ENCODE measurements at regions not wholly inside any gene's neighbourhood (a gene's known extent, or its start where the extent isn't known, plus 50 kb on each side); places are given as distances from the start of the nearest gene placed in this dataset.

DNA sequence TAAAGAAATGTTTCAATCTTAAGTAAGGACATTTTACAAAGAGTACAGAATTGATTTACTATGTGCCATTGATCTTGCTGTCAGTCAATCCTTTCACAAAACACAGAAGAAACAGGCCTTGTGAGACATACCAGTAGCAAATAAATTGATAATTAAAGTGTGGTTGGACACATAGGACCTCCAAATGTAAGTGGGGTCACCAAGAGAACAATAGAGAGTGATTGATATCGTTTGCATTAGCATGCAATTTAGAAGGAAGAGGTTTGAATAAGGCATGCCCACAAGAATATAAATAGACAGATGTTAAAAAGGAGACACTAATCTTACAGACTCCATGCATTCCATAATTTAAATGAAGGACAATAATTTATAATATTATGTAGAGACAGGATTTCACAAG, 1628.3 kb downstream of the PCDH9 start:
- TF ChIP-seq, protein P1, sequence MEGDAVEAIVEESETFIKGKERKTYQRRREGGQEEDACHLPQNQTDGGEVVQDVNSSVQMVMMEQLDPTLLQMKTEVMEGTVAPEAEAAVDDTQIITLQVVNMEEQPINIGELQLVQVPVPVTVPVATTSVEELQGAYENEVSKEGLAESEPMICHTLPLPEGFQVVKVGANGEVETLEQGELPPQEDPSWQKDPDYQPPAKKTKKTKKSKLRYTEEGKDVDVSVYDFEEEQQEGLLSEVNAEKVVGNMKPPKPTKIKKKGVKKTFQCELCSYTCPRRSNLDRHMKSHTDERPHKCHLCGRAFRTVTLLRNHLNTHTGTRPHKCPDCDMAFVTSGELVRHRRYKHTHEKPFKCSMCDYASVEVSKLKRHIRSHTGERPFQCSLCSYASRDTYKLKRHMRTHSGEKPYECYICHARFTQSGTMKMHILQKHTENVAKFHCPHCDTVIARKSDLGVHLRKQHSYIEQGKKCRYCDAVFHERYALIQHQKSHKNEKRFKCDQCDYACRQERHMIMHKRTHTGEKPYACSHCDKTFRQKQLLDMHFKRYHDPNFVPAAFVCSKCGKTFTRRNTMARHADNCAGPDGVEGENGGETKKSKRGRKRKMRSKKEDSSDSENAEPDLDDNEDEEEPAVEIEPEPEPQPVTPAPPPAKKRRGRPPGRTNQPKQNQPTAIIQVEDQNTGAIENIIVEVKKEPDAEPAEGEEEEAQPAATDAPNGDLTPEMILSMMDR (conservative IDR thresholded peaks at IDR 0.05; ENCODE audit: low read depth, low read length), result no peak
- DNase-seq (ENCODE audit: low read depth), result no peak

DNA sequence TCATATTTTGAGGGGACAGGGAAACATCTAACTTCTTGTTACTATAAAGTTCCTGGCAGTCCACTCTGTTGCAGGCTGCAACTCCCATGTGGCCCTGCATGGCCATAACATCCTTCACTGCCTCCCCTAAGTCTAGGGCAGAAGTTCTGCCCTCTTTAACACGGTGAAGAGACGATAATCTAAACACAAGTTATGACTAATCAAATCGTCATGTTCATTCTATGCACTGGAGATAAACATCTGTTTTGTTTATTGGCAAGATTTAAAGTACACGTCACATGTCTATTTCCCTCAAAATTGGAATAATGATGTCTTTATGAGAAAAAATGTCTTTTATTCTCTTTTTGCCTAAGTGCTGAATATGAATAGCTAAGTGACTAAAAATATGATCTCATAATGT, 1629.4 kb downstream of the PCDH9 start:
- DNase-seq (ENCODE audit: low read depth), result no peak
- TF ChIP-seq, protein P1 (conservative IDR thresholded peaks at IDR 0.05; ENCODE audit: low read depth, low read length), result no peak
- H3K4me3 ChIP-seq (ENCODE audit: low read depth, low read length), result no peak overlapping the region

More for the DNA sequence above, 1628.3 kb downstream of the PCDH9 start:
- H3K4me3 ChIP-seq (ENCODE audit: low read depth, low read length), result no peak overlapping the region

DNA sequence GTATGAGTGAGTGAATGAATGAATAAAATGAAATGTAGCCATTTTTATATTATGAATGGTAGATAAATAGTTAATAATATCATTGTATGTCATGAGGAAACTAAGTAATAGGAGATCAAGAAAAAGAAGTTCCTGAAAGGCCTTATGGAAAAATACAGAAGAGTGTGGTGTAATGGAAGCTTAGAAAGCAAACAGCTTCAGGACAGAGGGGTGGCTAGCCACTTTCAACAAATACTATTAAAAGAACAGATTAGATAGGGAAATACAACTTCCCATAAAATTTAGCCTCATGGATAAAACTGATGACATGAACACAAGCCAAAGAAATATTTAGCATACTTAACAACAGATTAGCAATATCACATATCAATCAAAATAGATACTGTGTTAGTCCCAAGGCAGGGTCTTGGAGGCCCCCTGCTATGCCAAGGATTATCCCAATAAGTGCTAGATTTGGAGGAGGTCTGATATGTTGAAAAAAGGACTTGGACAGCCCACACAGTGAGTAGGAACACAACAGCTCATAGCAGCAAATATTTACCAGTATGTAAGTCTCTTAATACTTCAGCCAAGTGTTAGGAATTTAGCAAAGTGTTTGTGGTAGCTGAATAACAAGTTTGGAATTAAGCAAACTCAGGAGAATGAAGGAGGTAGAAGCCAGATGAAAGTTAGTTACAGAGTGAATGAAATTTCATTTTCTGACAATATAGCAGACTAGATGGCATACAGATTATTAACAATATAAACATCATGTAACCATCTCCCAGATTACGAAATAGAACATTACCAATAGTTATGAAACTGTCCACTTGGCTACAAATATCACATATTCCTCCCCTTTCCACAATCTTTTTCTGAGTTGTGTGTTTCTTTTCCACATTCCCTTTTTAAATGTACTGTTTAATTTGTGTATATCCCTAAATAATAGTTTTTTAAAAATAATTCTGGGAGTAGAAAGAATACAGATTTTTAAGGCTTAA, 1632.0 kb downstream of the PCDH9 start:
- TF ChIP-seq, protein P1 (conservative IDR thresholded peaks at IDR 0.05; ENCODE audit: low read depth, low read length), result no peak
- no peak for DNase-seq (ENCODE audit: low read depth)
- no peak overlapping the region for H3K4me3 ChIP-seq (ENCODE audit: low read depth, low read length)

DNA sequence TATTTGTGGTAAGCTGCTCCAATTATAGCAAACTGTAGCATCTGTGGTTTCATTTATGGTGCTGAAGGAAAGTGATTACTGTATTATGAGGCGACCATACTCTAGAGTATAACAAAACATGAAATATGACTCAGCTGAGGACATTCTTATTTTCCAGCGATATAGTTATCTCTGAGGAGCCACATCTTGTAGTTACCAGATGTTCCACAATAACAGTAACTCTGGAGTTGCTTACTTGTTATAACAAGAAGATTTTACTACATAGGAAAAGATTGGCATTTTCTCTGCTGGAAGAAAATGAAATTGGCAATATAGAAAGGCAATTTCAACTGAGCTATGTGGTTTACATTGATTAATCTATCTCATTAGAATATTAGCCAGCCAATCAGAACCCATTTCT, 1634.2 kb downstream of the PCDH9 start:
- no peak for DNase-seq (ENCODE audit: low read depth)
- TF ChIP-seq, protein P1 (conservative IDR thresholded peaks at IDR 0.05; ENCODE audit: low read depth, low read length), result no peak
- no peak overlapping the region for H3K4me3 ChIP-seq (ENCODE audit: low read depth, low read length)

DNA sequence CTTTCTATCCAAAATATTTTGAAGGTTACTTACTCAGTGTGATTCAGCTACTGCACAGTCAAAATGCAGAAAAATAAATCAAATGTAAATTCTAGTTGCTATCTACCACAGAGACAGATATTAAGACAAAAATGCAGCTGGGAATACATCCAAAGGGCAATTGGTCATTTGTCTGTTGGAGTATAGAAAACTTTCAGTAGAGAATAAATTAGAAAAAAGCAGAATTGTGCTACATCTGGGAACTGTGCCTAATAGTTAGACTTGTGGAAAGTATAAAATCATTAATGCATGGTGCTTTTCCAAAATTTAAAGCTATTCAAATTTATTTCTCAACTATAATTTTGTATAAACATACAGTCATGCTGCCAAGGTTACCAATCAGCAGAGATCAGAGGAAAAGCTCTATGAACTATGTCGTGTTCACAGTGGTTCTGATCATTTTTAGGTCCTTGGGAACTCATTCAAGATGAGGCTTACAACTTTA, 1635.8 kb downstream of the PCDH9 start:
- no peak overlapping the region for H3K4me3 ChIP-seq (ENCODE audit: low read depth, low read length)
- DNase-seq (ENCODE audit: low read depth), result no peak
- TF ChIP-seq, protein P1 (conservative IDR thresholded peaks at IDR 0.05; ENCODE audit: low read depth, low read length), result no peak

DNA sequence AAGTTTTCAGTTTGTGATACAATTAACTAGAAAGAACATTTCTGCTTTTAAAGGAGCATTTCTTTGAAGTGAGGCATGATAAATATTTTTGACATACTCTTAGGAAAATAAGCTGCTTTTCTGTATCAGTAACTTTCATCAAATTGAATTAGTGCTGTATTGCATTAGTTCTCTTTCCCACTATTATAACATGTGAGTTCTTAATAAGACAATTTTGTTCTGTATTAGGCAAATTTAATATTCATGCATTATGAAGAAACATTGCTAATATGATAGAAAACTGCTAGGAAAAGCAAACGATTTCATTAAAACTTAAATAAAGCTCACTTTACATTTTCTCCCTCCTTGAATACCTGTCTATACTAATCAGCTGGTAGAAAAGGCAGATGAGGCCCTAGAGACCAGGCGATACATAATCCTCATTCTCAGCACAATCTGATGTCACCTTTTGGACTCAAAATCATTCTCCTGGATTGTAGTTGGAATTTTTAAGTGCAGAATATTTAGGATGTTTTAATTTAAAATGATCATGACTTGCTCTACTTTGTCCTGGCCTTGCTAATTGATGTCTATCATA, 1636.8 kb downstream of the PCDH9 start:
- no peak for DNase-seq (ENCODE audit: low read depth)
- TF ChIP-seq, protein P1 (conservative IDR thresholded peaks at IDR 0.05; ENCODE audit: low read depth, low read length), result no peak
- H3K4me3 ChIP-seq (ENCODE audit: low read depth, low read length), result no peak overlapping the region
